ENCODE measurements at regions not wholly inside any gene's neighbourhood (a gene's known extent, or its start where the extent isn't known, plus 50 kb on each side); places are given as distances from the start of the nearest gene placed in this dataset.

- TF ChIP-seq CTCF (IDR thresholded peaks at IDR 0.05) (no peak), NFE2L1 (CRISPR knock-in tag; IDR thresholded peaks at IDR 0.05) (no peak), FOXK1 (CRISPR knock-in tag; IDR thresholded peaks at IDR 0.05) (no peak), NR3C1 (CRISPR knock-in tag; conservative IDR thresholded peaks at IDR 0.05; ENCODE audit: low read depth) (no peak), MXD4 (CRISPR knock-in tag; IDR thresholded peaks at IDR 0.05; ENCODE audit: borderline replicate concordance) (no peak), GABPB1 (CRISPR knock-in tag; IDR thresholded peaks at IDR 0.05) (no peak), CREM (CRISPR knock-in tag; IDR thresholded peaks at IDR 0.05) (no peak), ELF4 (CRISPR knock-in tag; IDR thresholded peaks at IDR 0.05; ENCODE audit: low read depth) (no peak)
These were observed 768.3 kb downstream of the SORCS1 start for GRCh38 chr10:106396192-106396591.
